Esophagus muscularis mucosa (tissue), 3 donors: ENCODE measurements at regions not wholly inside any gene's neighbourhood (a gene's known extent, or its start where the extent isn't known, plus 50 kb on each side); places are given as distances from the start of the nearest gene placed in this dataset.

Experiments
- CTCF ChIP-seq, 3 experiments: fragments of 200-600 bp in 2 of 3; fragments of 450-650 bp in 1 of 3; sonication (generic) in 2 of 3; IDR thresholded peaks; one replicate each; pipeline ENCODE4 v1.5.1; 2017 to 2019; ENCODE audit warnings: antibody characterized with exemption in 3 of 3, mild to moderate bottlenecking in 2 of 3, moderate library complexity in 1 of 3
- POLR2A ChIP-seq: fragments of 450-650 bp; IDR thresholded peaks from one replicate; pipeline ENCODE4 v1.6.1; 2017; ENCODE audit warnings: antibody characterized with exemption, moderate library complexity, mild to moderate bottlenecking, low read depth
- POLR2AphosphoS5 ChIP-seq, 2 donors: sonication (generic); formaldehyde crosslinking; IDR thresholded peaks; one replicate each; pipeline ENCODE4 v1.6.1; 2017; ENCODE audit warnings: antibody characterized with exemption in 2 of 2

GRCh38 chr6:168221497-168222079, 98.0 kb downstream of the DACT2 start:
- TF ChIP-seq POLR2A: no peak
- no peak for TF ChIP-seq CTCF (IDR thresholded peaks at IDR 0.05)
- TF ChIP-seq POLR2AphosphoS5 (IDR thresholded peaks at IDR 0.05): no peak
